OCI-LY1 (cell line): ENCODE measurements at regions not wholly inside any gene's neighbourhood (a gene's known extent, or its start where the extent isn't known, plus 50 kb on each side); places are given as distances from the start of the nearest gene placed in this dataset.

ENCODE experiments used
- H2AFZ ChIP-seq: fragments of 200-600 bp; sonication (generic), shearing (Covaris generic); 2 replicates; pipeline ENCODE4 v1.6.0; 2014; ENCODE audit warnings: antibody characterized with exemption, mild to moderate bottlenecking, low read length
- H3F3A ChIP-seq: fragments of 200-600 bp; sonication (generic), shearing (Covaris generic); 2 replicates; pipeline ENCODE4 v1.6.0; 2014; ENCODE audit warnings: mild to moderate bottlenecking, antibody characterized with exemption, low read length, moderate library complexity; ENCODE audit not compliant: insufficient read depth
- H3K27ac ChIP-seq: fragments of 200-600 bp; sonication (generic); 2 replicates; pipeline ENCODE4 v1.5.1; 2014; ENCODE audit warnings: low read length, mixed run types, mild to moderate bottlenecking, low read depth; ENCODE audit not compliant: poor library complexity, severe bottlenecking
- H3K27me3 ChIP-seq: fragments of 200-600 bp; sonication (generic); 2 replicates; pipeline ENCODE4 v1.6.0; 2014; ENCODE audit warnings: antibody characterized with exemption, mild to moderate bottlenecking, low read length, moderate library complexity; ENCODE audit not compliant: insufficient read depth
- H3K36me3 ChIP-seq: fragments of 200-600 bp; sonication (generic); 2 replicates; pipeline ENCODE4 v1.6.1; 2014; ENCODE audit warnings: mild to moderate bottlenecking, antibody characterized with exemption, low read length, moderate library complexity, mixed read lengths; ENCODE audit not compliant: insufficient read depth
- H3K4me1 ChIP-seq: fragments of 200-600 bp; sonication (generic); 2 replicates; pipeline ENCODE4 v1.5.1; 2014; ENCODE audit warnings: mild to moderate bottlenecking, low read length, moderate library complexity; ENCODE audit not compliant: insufficient read depth, severe bottlenecking
- H3K4me2 ChIP-seq: fragments of 200-600 bp; sonication (generic), shearing (Covaris generic); 2 replicates; pipeline ENCODE4 v1.6.1; 2014; ENCODE audit warnings: low read length
- H3K4me3 ChIP-seq: fragments of 200-600 bp; sonication (generic); 2 replicates; pipeline ENCODE4 v1.5.1; 2014; ENCODE audit warnings: low read length, low read depth, mild to moderate bottlenecking, mixed read lengths; ENCODE audit not compliant: poor library complexity, severe bottlenecking
- H3K79me2 ChIP-seq: fragments of 200-600 bp; shearing (Covaris generic); 2 replicates; pipeline ENCODE4 v1.6.1; 2016; ENCODE audit warnings: mixed run types, low read length, mixed read lengths; ENCODE audit not compliant: insufficient read depth
- H3K9ac ChIP-seq: fragments of 200-600 bp; sonication (generic), shearing (Covaris generic); 2 replicates; pipeline ENCODE4 v1.6.1; 2014; ENCODE audit warnings: mild to moderate bottlenecking, low read length, mixed read lengths
- H3K9me2 ChIP-seq: fragments of 200-600 bp; sonication (generic), shearing (Covaris generic); 2 replicates; pipeline ENCODE4 v1.6.1; 2014; ENCODE audit warnings: low read depth, mild to moderate bottlenecking, low read length, mixed read lengths
- H3K9me3 ChIP-seq: fragments of 200-600 bp; shearing (Covaris generic); 2 replicates; pipeline ENCODE4 v1.6.1; 2014; ENCODE audit warnings: low read length, mixed read lengths
- H4K20me1 ChIP-seq: fragments of 200-600 bp; sonication (generic), shearing (Covaris generic); 2 replicates; pipeline ENCODE4 v1.6.0; 2016; ENCODE audit warnings: mild to moderate bottlenecking, low read length; ENCODE audit not compliant: insufficient read depth
- EZH2 ChIP-seq: fragments of 200-600 bp; sonication (generic), shearing (Covaris generic); IDR thresholded peaks from 2 replicates; pipeline ENCODE4 v1.8.0; 2017; ENCODE audit warnings: borderline replicate concordance, mixed run types, mild to moderate bottlenecking, antibody characterized with exemption, low read length, moderate library complexity, mixed read lengths
- TF ChIP-seq, protein P1 (sequence below): fragments of 200-600 bp; sonication (generic), shearing (Covaris generic); IDR thresholded peaks from 2 replicates; pipeline ENCODE4 v1.5.1; 2017; ENCODE audit warnings: mild to moderate bottlenecking, antibody characterized with exemption, low read length, moderate library complexity, mixed read lengths

DNA sequence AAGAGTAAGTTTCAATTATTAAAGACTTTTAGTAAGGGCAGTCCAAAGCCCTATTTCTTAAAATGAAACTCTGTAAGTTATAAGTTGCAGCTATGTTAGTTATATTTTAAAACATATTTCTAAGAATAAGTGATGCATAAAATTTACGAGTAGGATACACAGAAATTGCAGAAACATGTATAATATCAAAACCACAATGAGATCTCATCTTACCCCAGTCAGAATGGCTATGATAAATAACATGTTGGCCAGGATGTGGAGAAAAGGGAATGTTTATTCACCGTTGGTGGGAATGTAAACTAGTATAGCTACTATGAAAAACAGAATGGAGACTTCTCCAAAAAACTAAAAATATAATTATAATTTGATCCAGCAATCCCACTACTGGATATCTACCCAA, 201.2 kb downstream of the CBLN2 start:
- no peak overlapping the region for H3K4me2 ChIP-seq
- no peaks in the 10 kb centered on the region for H4K20me1 ChIP-seq
- H3K27ac ChIP-seq: no peak overlapping the region
- no peaks in the 10 kb centered on the region for H3K9me2 ChIP-seq
- no peaks in the 10 kb centered on the region for H3K79me2 ChIP-seq
- no peaks in the 10 kb centered on the region for H3K27me3 ChIP-seq
- H3F3A ChIP-seq: no peaks in the 10 kb centered on the region
- no peaks in the 10 kb centered on the region for H3K9me3 ChIP-seq
- H3K36me3 ChIP-seq: no peaks in the 10 kb centered on the region
- H2AFZ ChIP-seq: no peak overlapping the region
- H3K4me1 ChIP-seq: no peaks in the 10 kb centered on the region
- TF ChIP-seq EZH2: no peak
- TF ChIP-seq, protein P1, sequence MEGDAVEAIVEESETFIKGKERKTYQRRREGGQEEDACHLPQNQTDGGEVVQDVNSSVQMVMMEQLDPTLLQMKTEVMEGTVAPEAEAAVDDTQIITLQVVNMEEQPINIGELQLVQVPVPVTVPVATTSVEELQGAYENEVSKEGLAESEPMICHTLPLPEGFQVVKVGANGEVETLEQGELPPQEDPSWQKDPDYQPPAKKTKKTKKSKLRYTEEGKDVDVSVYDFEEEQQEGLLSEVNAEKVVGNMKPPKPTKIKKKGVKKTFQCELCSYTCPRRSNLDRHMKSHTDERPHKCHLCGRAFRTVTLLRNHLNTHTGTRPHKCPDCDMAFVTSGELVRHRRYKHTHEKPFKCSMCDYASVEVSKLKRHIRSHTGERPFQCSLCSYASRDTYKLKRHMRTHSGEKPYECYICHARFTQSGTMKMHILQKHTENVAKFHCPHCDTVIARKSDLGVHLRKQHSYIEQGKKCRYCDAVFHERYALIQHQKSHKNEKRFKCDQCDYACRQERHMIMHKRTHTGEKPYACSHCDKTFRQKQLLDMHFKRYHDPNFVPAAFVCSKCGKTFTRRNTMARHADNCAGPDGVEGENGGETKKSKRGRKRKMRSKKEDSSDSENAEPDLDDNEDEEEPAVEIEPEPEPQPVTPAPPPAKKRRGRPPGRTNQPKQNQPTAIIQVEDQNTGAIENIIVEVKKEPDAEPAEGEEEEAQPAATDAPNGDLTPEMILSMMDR: no peak
- no peak overlapping the region for H3K4me3 ChIP-seq
- H3K9ac ChIP-seq: no peak overlapping the region

DNA sequence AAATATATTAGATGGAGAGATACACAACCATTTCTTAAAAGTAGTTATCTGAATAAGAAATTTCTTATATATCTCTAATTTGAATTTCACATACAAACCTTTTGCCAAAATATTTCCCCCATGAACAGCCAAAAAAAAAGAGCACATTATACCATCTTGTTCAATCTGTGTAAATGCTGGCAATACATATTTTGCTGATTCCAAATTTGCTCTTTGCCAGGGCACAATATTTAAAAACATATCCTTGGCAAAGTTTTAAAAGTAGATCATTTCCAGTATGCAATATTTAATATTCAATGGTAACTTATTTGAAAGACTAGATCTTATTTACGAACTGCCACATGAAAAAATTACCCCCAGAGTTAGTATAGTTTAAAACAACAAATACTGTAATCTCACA, 204.2 kb downstream of the CBLN2 start:
- no peak overlapping the region for H3K4me2 ChIP-seq
- TF ChIP-seq, protein P1: no peak
- no peak for TF ChIP-seq EZH2
- H3K79me2 ChIP-seq: no peaks in the 10 kb centered on the region
- no peaks in the 10 kb centered on the region for H3K27me3 ChIP-seq
- H3K36me3 ChIP-seq: no peaks in the 10 kb centered on the region
- H3K9ac ChIP-seq: no peak overlapping the region
- no peak overlapping the region for H2AFZ ChIP-seq
- no peaks in the 10 kb centered on the region for H3K4me1 ChIP-seq
- H4K20me1 ChIP-seq: no peaks in the 10 kb centered on the region
- no peak overlapping the region for H3K27ac ChIP-seq
- no peak overlapping the region for H3K4me3 ChIP-seq
- H3F3A ChIP-seq: no peaks in the 10 kb centered on the region
- no peaks in the 10 kb centered on the region for H3K9me2 ChIP-seq
- H3K9me3 ChIP-seq: no peaks in the 10 kb centered on the region

DNA sequence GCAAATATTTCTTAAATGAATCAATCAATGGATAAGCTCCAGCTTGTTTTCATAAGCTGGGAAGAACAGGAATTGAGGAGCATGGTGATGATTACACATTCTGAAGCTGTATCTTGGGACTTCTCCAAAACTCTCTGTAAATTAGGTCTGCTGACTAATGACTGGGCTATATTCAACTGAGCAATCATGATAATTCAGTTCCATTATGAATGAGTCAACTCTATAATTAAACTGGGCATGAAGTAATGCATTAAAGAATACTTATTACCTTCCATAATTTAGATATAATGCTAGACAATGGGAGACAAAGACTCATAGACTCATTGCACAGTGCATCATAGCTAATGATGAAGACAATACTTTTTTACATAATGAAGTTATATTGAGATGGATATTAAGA, 207.4 kb downstream of the CBLN2 start:
- H3K4me1 ChIP-seq: no peaks in the 10 kb centered on the region
- H3K9me2 ChIP-seq: no peaks in the 10 kb centered on the region
- H2AFZ ChIP-seq: no peak overlapping the region
- no peaks in the 10 kb centered on the region for H3K79me2 ChIP-seq
- H3K4me2 ChIP-seq: no peak overlapping the region
- H3K27ac ChIP-seq: no peak overlapping the region
- H3F3A ChIP-seq: no peaks in the 10 kb centered on the region
- no peak overlapping the region for H3K4me3 ChIP-seq
- no peak overlapping the region for H3K9ac ChIP-seq
- no peaks in the 10 kb centered on the region for H3K27me3 ChIP-seq
- no peaks in the 10 kb centered on the region for H3K36me3 ChIP-seq
- H3K9me3 ChIP-seq: no peaks in the 10 kb centered on the region
- no peak for TF ChIP-seq EZH2
- TF ChIP-seq, protein P1: no peak
- H4K20me1 ChIP-seq: no peaks in the 10 kb centered on the region
